OCI-LY1 (cell line): ENCODE measurements at regions not wholly inside any gene's neighbourhood (a gene's known extent, or its start where the extent isn't known, plus 50 kb on each side); places are given as distances from the start of the nearest gene placed in this dataset.

ENCODE experiments used
- H2AFZ ChIP-seq: fragments of 200-600 bp; sonication (generic), shearing (Covaris generic); 2 replicates; pipeline ENCODE4 v1.6.0; 2014; ENCODE audit warnings: antibody characterized with exemption, mild to moderate bottlenecking, low read length
- H3F3A ChIP-seq: fragments of 200-600 bp; sonication (generic), shearing (Covaris generic); 2 replicates; pipeline ENCODE4 v1.6.0; 2014; ENCODE audit warnings: mild to moderate bottlenecking, antibody characterized with exemption, low read length, moderate library complexity; ENCODE audit not compliant: insufficient read depth
- H3K27ac ChIP-seq: fragments of 200-600 bp; sonication (generic); 2 replicates; pipeline ENCODE4 v1.5.1; 2014; ENCODE audit warnings: low read length, mixed run types, mild to moderate bottlenecking, low read depth; ENCODE audit not compliant: poor library complexity, severe bottlenecking
- H3K27me3 ChIP-seq: fragments of 200-600 bp; sonication (generic); 2 replicates; pipeline ENCODE4 v1.6.0; 2014; ENCODE audit warnings: antibody characterized with exemption, mild to moderate bottlenecking, low read length, moderate library complexity; ENCODE audit not compliant: insufficient read depth
- H3K36me3 ChIP-seq: fragments of 200-600 bp; sonication (generic); 2 replicates; pipeline ENCODE4 v1.6.1; 2014; ENCODE audit warnings: mild to moderate bottlenecking, antibody characterized with exemption, low read length, moderate library complexity, mixed read lengths; ENCODE audit not compliant: insufficient read depth
- H3K4me1 ChIP-seq: fragments of 200-600 bp; sonication (generic); 2 replicates; pipeline ENCODE4 v1.5.1; 2014; ENCODE audit warnings: mild to moderate bottlenecking, low read length, moderate library complexity; ENCODE audit not compliant: insufficient read depth, severe bottlenecking
- H3K4me2 ChIP-seq: fragments of 200-600 bp; sonication (generic), shearing (Covaris generic); 2 replicates; pipeline ENCODE4 v1.6.1; 2014; ENCODE audit warnings: low read length
- H3K4me3 ChIP-seq: fragments of 200-600 bp; sonication (generic); 2 replicates; pipeline ENCODE4 v1.5.1; 2014; ENCODE audit warnings: low read length, low read depth, mild to moderate bottlenecking, mixed read lengths; ENCODE audit not compliant: poor library complexity, severe bottlenecking
- H3K79me2 ChIP-seq: fragments of 200-600 bp; shearing (Covaris generic); 2 replicates; pipeline ENCODE4 v1.6.1; 2016; ENCODE audit warnings: mixed run types, low read length, mixed read lengths; ENCODE audit not compliant: insufficient read depth
- H3K9ac ChIP-seq: fragments of 200-600 bp; sonication (generic), shearing (Covaris generic); 2 replicates; pipeline ENCODE4 v1.6.1; 2014; ENCODE audit warnings: mild to moderate bottlenecking, low read length, mixed read lengths
- H3K9me2 ChIP-seq: fragments of 200-600 bp; sonication (generic), shearing (Covaris generic); 2 replicates; pipeline ENCODE4 v1.6.1; 2014; ENCODE audit warnings: low read depth, mild to moderate bottlenecking, low read length, mixed read lengths
- H3K9me3 ChIP-seq: fragments of 200-600 bp; shearing (Covaris generic); 2 replicates; pipeline ENCODE4 v1.6.1; 2014; ENCODE audit warnings: low read length, mixed read lengths
- H4K20me1 ChIP-seq: fragments of 200-600 bp; sonication (generic), shearing (Covaris generic); 2 replicates; pipeline ENCODE4 v1.6.0; 2016; ENCODE audit warnings: mild to moderate bottlenecking, low read length; ENCODE audit not compliant: insufficient read depth
- CTCF ChIP-seq: fragments of 200-600 bp; sonication (generic), shearing (Covaris generic); IDR thresholded peaks from 2 replicates; pipeline ENCODE4 v1.5.1; 2017; ENCODE audit warnings: mild to moderate bottlenecking, antibody characterized with exemption, low read length, moderate library complexity, mixed read lengths
- EZH2 ChIP-seq: fragments of 200-600 bp; sonication (generic), shearing (Covaris generic); IDR thresholded peaks from 2 replicates; pipeline ENCODE4 v1.8.0; 2017; ENCODE audit warnings: borderline replicate concordance, mixed run types, mild to moderate bottlenecking, antibody characterized with exemption, low read length, moderate library complexity, mixed read lengths

- no peaks in the 10 kb centered on the region for H3K36me3 ChIP-seq
- peaks cover 1% of the 10 kb centered on the region for H3K4me1 ChIP-seq
- H2AFZ ChIP-seq: no peak overlapping the region
- no peak overlapping the region for H3K4me3 ChIP-seq
- H3K27me3 ChIP-seq: 0 out of 2 replicates have a peak, but pooled peaks cover 5% of the 10 kb centered on the region
- H3K9me2 ChIP-seq: no peaks in the 10 kb centered on the region
- TF ChIP-seq CTCF (no peak), EZH2 (no peak)
- H4K20me1 ChIP-seq: no peaks in the 10 kb centered on the region
- no peaks in the 10 kb centered on the region for H3F3A ChIP-seq
- no peak overlapping the region for H3K27ac ChIP-seq
- no peak overlapping the region for H3K9ac ChIP-seq
- H3K4me2 ChIP-seq: no peak overlapping the region
- H3K9me3 ChIP-seq: no peaks in the 10 kb centered on the region
- H3K79me2 ChIP-seq: no peaks in the 10 kb centered on the region
Observed at GRCh38 chr2:41709702-41710599, 337.9 kb upstream of the PKDCC start.

- no peak overlapping the region for H3K9ac ChIP-seq
- 0 out of 2 replicates have a peak, but pooled peaks cover 5% of the 10 kb centered on the region for H3K27me3 ChIP-seq
- H4K20me1 ChIP-seq: no peaks in the 10 kb centered on the region
- no peak overlapping the region for H3K4me3 ChIP-seq
- no peaks in the 10 kb centered on the region for H3K9me3 ChIP-seq
- H3K4me2 ChIP-seq: no peak overlapping the region
- no peaks in the 10 kb centered on the region for H3K9me2 ChIP-seq
- peaks cover 9% of the 10 kb centered on the region for H3K4me1 ChIP-seq
- H2AFZ ChIP-seq: no peak overlapping the region
- H3K79me2 ChIP-seq: no peaks in the 10 kb centered on the region
- H3F3A ChIP-seq: no peaks in the 10 kb centered on the region
- no peak overlapping the region for H3K27ac ChIP-seq
- TF ChIP-seq EZH2 (no peak), CTCF (no peak)
- no peaks in the 10 kb centered on the region for H3K36me3 ChIP-seq
Observed at GRCh38 chr2:41710944-41711343, 336.9 kb upstream of the PKDCC start.

GRCh38 chr2:41711736-41712135, 336.1 kb upstream of the PKDCC start:
- H3K9me3 ChIP-seq: no peaks in the 10 kb centered on the region
- no peaks in the 10 kb centered on the region for H3F3A ChIP-seq
- H3K27ac ChIP-seq: no peak overlapping the region
- H3K9ac ChIP-seq: no peak overlapping the region
- H3K36me3 ChIP-seq: no peaks in the 10 kb centered on the region
- H2AFZ ChIP-seq: no peak overlapping the region
- peaks cover 17% of the 10 kb centered on the region for H3K4me1 ChIP-seq
- TF ChIP-seq EZH2 (no peak), CTCF (no peak)
- H3K79me2 ChIP-seq: no peaks in the 10 kb centered on the region
- no peaks in the 10 kb centered on the region for H3K9me2 ChIP-seq
- 0 out of 2 replicates have a peak, but pooled peaks cover 2% of the 10 kb centered on the region for H3K27me3 ChIP-seq
- H4K20me1 ChIP-seq: no peaks in the 10 kb centered on the region
- no peak overlapping the region for H3K4me2 ChIP-seq
- H3K4me3 ChIP-seq: no peak overlapping the region
